ENCODE measurements at regions not wholly inside any gene's neighbourhood (a gene's known extent, or its start where the extent isn't known, plus 50 kb on each side); places are given as distances from the start of the nearest gene placed in this dataset.

- TF ChIP-seq EZH2 (IDR thresholded peaks at IDR 0.05; ENCODE audit: insufficient read depth, poor library complexity, severe bottlenecking) (no peak), EZH2phosphoT487 (IDR thresholded peaks at IDR 0.05; ENCODE audit: insufficient read depth, low read depth) (no peak)
Measured at GRCh38 chr3:176147251-176147650, 1050.0 kb downstream of the TBL1XR1 start.
